ENCODE measurements at regions not wholly inside any gene's neighbourhood (a gene's known extent, or its start where the extent isn't known, plus 50 kb on each side); places are given as distances from the start of the nearest gene placed in this dataset.
"Not testable (repeated sequence)": the region's sequence is repeated elsewhere in the genome, so short reads cannot be mapped to it uniquely, and the experiment has no call there.

DNA sequence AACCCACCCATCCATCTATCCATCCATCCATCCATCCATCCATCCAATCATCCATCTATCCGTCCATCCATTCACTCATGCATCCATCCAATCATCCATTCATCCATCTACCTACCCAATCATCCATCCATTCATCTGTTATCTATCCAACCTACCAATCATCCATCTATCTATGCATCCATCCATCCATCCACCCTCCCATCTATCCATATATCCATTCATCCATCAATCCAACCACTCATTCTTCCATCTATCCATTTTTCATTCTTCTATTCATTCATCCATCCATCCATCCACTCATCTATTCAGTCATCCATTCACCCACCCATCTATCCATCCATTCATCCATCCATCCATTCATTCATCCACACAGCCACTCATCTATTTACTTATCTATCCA, 80.1 kb upstream of the SHOX start:
- H3K36me3 ChIP-seq (ENCODE audit: control insufficient read depth in 2 of 2, insufficient read depth in 2 of 2, low read length in 1 of 2) = no peaks in the 10 kb centered on the region

DNA sequence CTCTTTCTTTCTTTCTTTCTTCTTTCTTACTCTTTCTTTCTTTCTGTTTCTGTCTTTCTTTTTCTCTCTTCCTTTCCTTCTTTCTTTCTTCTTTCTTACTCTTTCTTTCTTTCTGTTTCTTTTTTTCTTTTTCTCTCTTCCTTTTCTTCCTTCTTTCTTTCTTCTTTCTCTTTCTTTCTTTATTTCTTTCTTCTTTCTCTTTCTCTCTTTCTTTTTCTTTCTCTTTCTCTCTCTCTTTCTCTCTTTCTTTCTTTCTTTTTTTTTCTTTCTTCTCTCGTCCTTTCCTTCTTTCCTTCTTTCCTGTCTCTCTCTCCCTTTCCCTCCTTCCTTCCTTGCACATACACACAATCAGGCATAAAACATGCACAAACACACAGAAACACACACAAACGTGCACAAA, 79.3 kb upstream of the SHOX start:
- Histone ChIP-seq H3K27ac (ENCODE audit: low read depth in 1 of 2, low read length in 1 of 2) (no peak overlapping the region), H3K27me3 (ENCODE audit: control insufficient read depth in 2 of 2, insufficient read depth in 1 of 2, low read length in 1 of 2) (no peaks in the 10 kb centered on the region), H3K9me3 (ENCODE audit: control insufficient read depth in 2 of 2, insufficient read depth in 1 of 2, low read length in 1 of 2) (peaks cover 1 to 19% of the 10 kb centered on the region in 2 donors), H3K36me3 (ENCODE audit: control insufficient read depth in 2 of 2, insufficient read depth in 2 of 2, low read length in 1 of 2) (no peaks in the 10 kb centered on the region), H3K4me3 (ENCODE audit: low read length in 2 of 2) (no peak overlapping the region), H3K4me1 (ENCODE audit: control insufficient read depth in 2 of 2, insufficient read depth in 2 of 2, low read length in 2 of 2) (no peaks in the 10 kb centered on the region)
- DNase-seq (ENCODE audit: low read depth in 6 of 9, low spot score in 9 of 9) = no peak
- 84% methylated on average over 2 of the region's 2 CpGs for WGBS

More for the DNA sequence above, 80.1 kb upstream of the SHOX start:
- H3K4me3 ChIP-seq (ENCODE audit: low read length in 2 of 2) = no peak overlapping the region
- H3K27me3 ChIP-seq (ENCODE audit: control insufficient read depth in 2 of 2, insufficient read depth in 1 of 2, low read length in 1 of 2) = no peaks in the 10 kb centered on the region
- peaks cover 1 to 21% of the 10 kb centered on the region in 2 donors for H3K9me3 ChIP-seq (ENCODE audit: control insufficient read depth in 2 of 2, insufficient read depth in 1 of 2, low read length in 1 of 2)
- H3K4me1 ChIP-seq (ENCODE audit: control insufficient read depth in 2 of 2, insufficient read depth in 2 of 2, low read length in 2 of 2) = no peaks in the 10 kb centered on the region
- 93% methylated on average over 1 of the region's 1 CpG for WGBS
- H3K27ac ChIP-seq (ENCODE audit: low read depth in 1 of 2, low read length in 1 of 2) = no peak overlapping the region
- DNase-seq (ENCODE audit: low read depth in 6 of 9, low spot score in 9 of 9) = no peak

DNA sequence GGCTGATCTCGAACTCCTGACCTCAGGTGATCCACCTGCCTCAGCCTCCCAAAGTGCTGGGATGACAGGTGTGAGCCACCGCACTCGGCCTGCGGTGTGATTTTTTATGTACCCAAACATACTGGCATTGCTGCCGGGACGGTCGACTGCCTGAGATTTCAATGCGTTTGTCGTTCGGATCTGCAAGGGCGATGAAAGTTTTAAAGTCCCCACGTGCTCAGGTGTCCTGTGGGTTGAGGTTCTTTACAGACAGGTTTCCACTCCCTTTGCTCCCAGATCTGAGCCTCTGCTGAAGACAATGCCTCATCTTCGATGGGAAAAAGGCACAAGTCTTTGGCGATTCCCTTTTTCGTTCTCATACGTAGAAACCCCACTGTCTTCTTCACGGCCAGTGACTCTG, 78.1 kb upstream of the SHOX start:
- H3K4me3 ChIP-seq (ENCODE audit: low read length in 2 of 2) = no peak overlapping the region
- H3K36me3 ChIP-seq (ENCODE audit: control insufficient read depth in 2 of 2, insufficient read depth in 2 of 2, low read length in 1 of 2) = no peaks in the 10 kb centered on the region
- H3K4me1 ChIP-seq (ENCODE audit: control insufficient read depth in 2 of 2, insufficient read depth in 2 of 2, low read length in 2 of 2) = no peaks in the 10 kb centered on the region
- no peaks in the 10 kb centered on the region for H3K27me3 ChIP-seq (ENCODE audit: control insufficient read depth in 2 of 2, insufficient read depth in 1 of 2, low read length in 1 of 2)
- WGBS = 93% methylated on average over 17 of the region's 17 CpGs
- no peak for DNase-seq (ENCODE audit: low read depth in 6 of 9, low spot score in 9 of 9)
- no peak overlapping the region for H3K27ac ChIP-seq (ENCODE audit: low read depth in 1 of 2, low read length in 1 of 2)
- H3K9me3 ChIP-seq (ENCODE audit: control insufficient read depth in 2 of 2, insufficient read depth in 1 of 2, low read length in 1 of 2) = peaks cover 1 to 20% of the 10 kb centered on the region in 2 donors

DNA sequence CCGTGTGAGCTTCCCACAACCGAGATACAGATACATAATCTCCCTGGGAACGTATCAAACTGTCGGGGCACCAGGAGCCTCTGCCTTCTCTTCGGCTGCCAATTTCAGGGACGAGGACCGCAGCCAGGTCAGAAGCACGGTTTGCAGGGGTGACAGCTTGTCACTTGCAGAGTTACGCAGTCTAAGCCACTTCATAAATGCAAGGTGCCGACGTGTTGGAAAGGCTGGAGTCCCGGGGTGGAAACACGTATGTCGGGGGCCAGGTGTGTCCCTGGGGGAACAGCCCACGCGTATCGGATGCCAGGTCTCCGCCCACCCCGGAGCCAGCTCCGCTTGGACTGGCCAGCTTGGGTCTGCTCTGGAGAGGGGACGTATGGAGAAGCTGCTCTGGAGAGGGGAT, 76.3 kb upstream of the SHOX start:
- H3K27me3 ChIP-seq (ENCODE audit: control insufficient read depth in 2 of 2, insufficient read depth in 1 of 2, low read length in 1 of 2) = no peaks in the 10 kb centered on the region
- H3K36me3 ChIP-seq (ENCODE audit: control insufficient read depth in 2 of 2, insufficient read depth in 2 of 2, low read length in 1 of 2) = no peaks in the 10 kb centered on the region
- peaks cover 1 to 26% of the 10 kb centered on the region in 2 donors for H3K9me3 ChIP-seq (ENCODE audit: control insufficient read depth in 2 of 2, insufficient read depth in 1 of 2, low read length in 1 of 2)
- 91% methylated on average over 21 of the region's 21 CpGs for WGBS
- H3K4me3 ChIP-seq (ENCODE audit: low read length in 2 of 2) = no peak overlapping the region
- H3K4me1 ChIP-seq (ENCODE audit: control insufficient read depth in 2 of 2, insufficient read depth in 2 of 2, low read length in 2 of 2) = no peaks in the 10 kb centered on the region
- H3K27ac ChIP-seq (ENCODE audit: low read depth in 1 of 2, low read length in 1 of 2) = no peak overlapping the region
- no peak for DNase-seq (ENCODE audit: low read depth in 6 of 9, low spot score in 9 of 9)

DNA sequence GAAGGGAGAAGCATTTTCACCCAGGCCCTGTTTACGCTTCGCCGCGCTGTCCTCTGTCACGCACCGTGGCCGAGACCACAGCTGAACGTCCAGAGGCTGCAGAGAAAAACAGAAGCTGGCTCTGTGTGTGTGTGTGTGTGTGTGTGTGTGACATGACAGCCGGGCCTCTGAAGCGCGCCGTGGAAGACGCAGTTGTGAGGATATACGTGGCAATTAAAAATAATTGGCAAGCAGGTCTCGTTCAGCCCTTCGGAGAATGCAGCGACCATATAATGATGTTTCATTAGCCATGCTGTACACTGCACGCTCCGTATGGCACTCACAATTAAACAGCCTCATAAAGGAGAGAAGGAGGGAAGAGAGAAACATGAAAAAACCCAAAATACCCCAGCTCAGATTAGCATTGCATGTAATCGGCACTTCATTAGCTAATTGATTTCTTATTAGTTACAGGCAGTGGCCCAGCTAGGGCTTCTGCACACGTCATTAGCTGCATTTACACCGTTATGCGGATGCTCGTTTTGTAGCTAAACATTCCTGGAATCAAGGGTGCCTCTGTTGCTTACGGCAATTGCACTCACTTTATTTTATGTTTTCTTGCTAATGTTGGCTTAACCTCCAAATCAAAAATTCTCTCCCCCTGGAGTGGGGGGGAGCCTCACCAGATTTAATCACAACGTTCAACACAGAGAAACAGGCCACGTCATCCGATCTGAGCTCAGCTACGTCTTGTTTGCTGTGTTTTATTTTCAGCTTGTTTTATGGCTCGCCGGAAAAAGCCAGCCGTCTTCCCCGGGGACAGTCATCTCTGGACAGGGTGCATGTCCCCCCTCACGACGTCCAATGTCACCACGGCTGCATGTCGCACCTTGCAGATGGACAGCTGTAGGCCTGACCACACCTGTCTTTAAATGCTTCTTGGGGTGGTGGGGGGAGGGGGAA, 74.6 kb upstream of the SHOX start:
- H3K4me1 ChIP-seq (ENCODE audit: control insufficient read depth in 2 of 2, insufficient read depth in 2 of 2, low read length in 2 of 2) = no peaks in the 10 kb centered on the region
- H3K4me3 ChIP-seq (ENCODE audit: low read length in 2 of 2) = no peak overlapping the region
- no peak overlapping the region for H3K27ac ChIP-seq (ENCODE audit: low read depth in 1 of 2, low read length in 1 of 2)
- 82% methylated on average over 37 of the region's 37 CpGs for WGBS
- peaks cover 1 to 26% of the 10 kb centered on the region in 2 donors for H3K9me3 ChIP-seq (ENCODE audit: control insufficient read depth in 2 of 2, insufficient read depth in 1 of 2, low read length in 1 of 2)
- no peaks in the 10 kb centered on the region for H3K27me3 ChIP-seq (ENCODE audit: control insufficient read depth in 2 of 2, insufficient read depth in 1 of 2, low read length in 1 of 2)
- no peak for DNase-seq (ENCODE audit: low read depth in 6 of 9, low spot score in 9 of 9)
- H3K36me3 ChIP-seq (ENCODE audit: control insufficient read depth in 2 of 2, insufficient read depth in 2 of 2, low read length in 1 of 2) = no peaks in the 10 kb centered on the region

DNA sequence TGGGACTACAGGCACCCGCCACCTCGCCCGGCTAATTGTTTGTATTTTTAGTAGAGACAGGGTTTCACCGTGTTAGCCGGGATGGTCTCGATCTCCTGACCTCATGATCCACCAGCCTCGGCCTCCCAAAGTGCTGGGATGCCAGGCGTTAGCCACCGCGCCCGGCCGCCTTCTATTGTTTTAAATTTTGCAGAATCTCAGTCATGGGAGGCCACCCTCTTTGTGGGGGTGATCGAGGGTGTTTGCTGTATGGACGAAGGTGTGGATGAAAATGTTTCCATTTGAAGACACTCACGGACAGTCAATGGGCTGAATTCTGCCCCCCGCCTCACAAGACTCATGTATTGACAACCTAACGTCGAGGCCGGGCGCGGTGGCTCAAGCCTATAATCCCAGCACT, 73.0 kb upstream of the SHOX start:
- peaks cover 0 to 21% of the 10 kb centered on the region in 2 donors for H3K9me3 ChIP-seq (ENCODE audit: control insufficient read depth in 2 of 2, insufficient read depth in 1 of 2, low read length in 1 of 2)
- H3K4me1 ChIP-seq (ENCODE audit: control insufficient read depth in 2 of 2, insufficient read depth in 2 of 2, low read length in 2 of 2); H3K4me3 ChIP-seq (ENCODE audit: low read length in 2 of 2); DNase-seq (ENCODE audit: low read depth in 6 of 9, low spot score in 9 of 9); H3K36me3 ChIP-seq (ENCODE audit: control insufficient read depth in 2 of 2, insufficient read depth in 2 of 2, low read length in 1 of 2); H3K27ac ChIP-seq (ENCODE audit: low read depth in 1 of 2, low read length in 1 of 2); H3K27me3 ChIP-seq (ENCODE audit: control insufficient read depth in 2 of 2, insufficient read depth in 1 of 2, low read length in 1 of 2): not testable (repeated sequence)
- WGBS = 96% methylated on average over 21 of the region's 21 CpGs

DNA sequence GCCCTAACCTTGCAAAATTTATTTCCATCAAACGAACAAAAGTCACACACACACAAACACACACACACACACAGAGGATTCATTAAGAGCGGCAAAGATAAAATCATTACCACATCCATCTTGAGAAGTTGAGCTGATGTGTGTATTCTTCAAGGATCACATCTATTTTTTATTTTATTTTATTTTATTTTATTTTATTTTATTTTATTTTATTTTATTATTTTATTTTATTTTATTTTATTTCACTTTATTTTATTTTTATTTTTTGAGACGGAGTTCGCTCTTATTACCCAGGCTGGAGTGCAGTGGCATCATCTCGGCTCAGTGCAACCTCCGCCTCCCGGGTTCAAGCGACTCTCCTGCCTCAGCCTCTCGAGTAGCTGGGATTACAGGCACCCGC, 71.3 kb upstream of the SHOX start:
- not testable (repeated sequence) for H3K4me3 ChIP-seq (ENCODE audit: low read length in 2 of 2); H3K36me3 ChIP-seq (ENCODE audit: control insufficient read depth in 2 of 2, insufficient read depth in 2 of 2, low read length in 1 of 2); H3K27ac ChIP-seq (ENCODE audit: low read depth in 1 of 2, low read length in 1 of 2); H3K9me3 ChIP-seq (ENCODE audit: control insufficient read depth in 2 of 2, insufficient read depth in 1 of 2, low read length in 1 of 2); DNase-seq (ENCODE audit: low read depth in 6 of 9, low spot score in 9 of 9); H3K4me1 ChIP-seq (ENCODE audit: control insufficient read depth in 2 of 2, insufficient read depth in 2 of 2, low read length in 2 of 2); H3K27me3 ChIP-seq (ENCODE audit: control insufficient read depth in 2 of 2, insufficient read depth in 1 of 2, low read length in 1 of 2)
- WGBS = 97% methylated on average over 10 of the region's 10 CpGs

DNA sequence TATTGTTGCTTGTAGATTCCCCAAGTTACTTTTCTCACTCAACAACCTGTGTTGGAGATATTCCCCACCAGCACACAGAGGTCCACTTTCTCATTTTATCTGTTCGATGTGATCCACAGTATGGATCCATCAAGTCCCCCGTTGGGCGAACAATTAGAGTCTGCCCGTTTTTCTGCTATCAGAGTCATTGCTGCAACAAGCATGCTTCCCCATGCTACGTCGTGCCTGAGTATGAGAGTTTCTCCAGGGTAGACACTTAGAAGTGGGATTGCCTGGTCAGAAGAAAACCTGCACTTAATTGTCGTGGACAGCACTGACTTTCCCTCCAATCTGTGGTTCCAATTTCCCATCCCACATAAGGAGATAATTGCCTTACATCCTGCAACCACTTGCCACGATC, 62.7 kb upstream of the SHOX start:
- Histone ChIP-seq H3K9me3 (ENCODE audit: control insufficient read depth in 2 of 2, insufficient read depth in 1 of 2, low read length in 1 of 2) (peaks cover 0 to 17% of the 10 kb centered on the region in 2 donors), H3K4me3 (ENCODE audit: low read length in 2 of 2) (no peak overlapping the region), H3K27me3 (ENCODE audit: control insufficient read depth in 2 of 2, insufficient read depth in 1 of 2, low read length in 1 of 2) (no peaks in the 10 kb centered on the region), H3K4me1 (ENCODE audit: control insufficient read depth in 2 of 2, insufficient read depth in 2 of 2, low read length in 2 of 2) (no peaks in the 10 kb centered on the region), H3K27ac (ENCODE audit: low read depth in 1 of 2, low read length in 1 of 2) (no peak overlapping the region), H3K36me3 (ENCODE audit: control insufficient read depth in 2 of 2, insufficient read depth in 2 of 2, low read length in 1 of 2) (no peaks in the 10 kb centered on the region)
- WGBS = 87% methylated on average over 8 of the region's 8 CpGs
- peak in 1 of 9 donors; percentile 19 for DNase-seq (ENCODE audit: low read depth in 6 of 9, low spot score in 9 of 9)

DNA sequence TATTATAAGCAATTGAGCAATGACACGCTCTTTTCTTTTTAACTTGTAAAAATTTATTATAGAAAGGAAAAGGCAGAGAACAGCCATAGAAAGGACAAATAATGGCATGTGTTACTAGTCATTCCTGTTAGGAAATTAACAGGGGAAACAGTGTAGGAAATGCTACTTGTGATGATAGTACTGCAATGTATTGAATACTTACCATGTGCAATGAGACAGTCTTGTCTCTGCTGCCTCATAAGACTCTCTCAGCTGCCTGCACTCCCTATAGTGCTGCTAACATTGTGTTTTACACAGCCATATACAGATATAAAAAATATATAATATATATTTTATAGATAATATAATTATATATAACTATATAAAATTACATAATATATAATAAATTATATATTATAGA, 62.3 kb upstream of the SHOX start:
- 95% methylated on average over 1 of the region's 1 CpG for WGBS
- peaks cover 0 to 17% of the 10 kb centered on the region in 2 donors for H3K9me3 ChIP-seq (ENCODE audit: control insufficient read depth in 2 of 2, insufficient read depth in 1 of 2, low read length in 1 of 2)
- no peaks in the 10 kb centered on the region for H3K27me3 ChIP-seq (ENCODE audit: control insufficient read depth in 2 of 2, insufficient read depth in 1 of 2, low read length in 1 of 2)
- no peaks in the 10 kb centered on the region for H3K36me3 ChIP-seq (ENCODE audit: control insufficient read depth in 2 of 2, insufficient read depth in 2 of 2, low read length in 1 of 2)
- H3K27ac ChIP-seq (ENCODE audit: low read depth in 1 of 2, low read length in 1 of 2) = no peak overlapping the region
- H3K4me3 ChIP-seq (ENCODE audit: low read length in 2 of 2) = no peak overlapping the region
- peak in 1 of 9 donors; percentile 31 for DNase-seq (ENCODE audit: low read depth in 6 of 9, low spot score in 9 of 9)
- H3K4me1 ChIP-seq (ENCODE audit: control insufficient read depth in 2 of 2, insufficient read depth in 2 of 2, low read length in 2 of 2) = no peaks in the 10 kb centered on the region

Measured in thymus (tissue), 11 donors.